DMS 273 (cell line): ENCODE measurements at regions not wholly inside any gene's neighbourhood (a gene's known extent, or its start where the extent isn't known, plus 50 kb on each side); places are given as distances from the start of the nearest gene placed in this dataset.

Source experiments
- DNase-seq: peaks from one replicate; lab custom pipeline; 2025; ENCODE audit not compliant: unreplicated experiment; lab: John Stamatoyannopoulos, UW

DNA sequence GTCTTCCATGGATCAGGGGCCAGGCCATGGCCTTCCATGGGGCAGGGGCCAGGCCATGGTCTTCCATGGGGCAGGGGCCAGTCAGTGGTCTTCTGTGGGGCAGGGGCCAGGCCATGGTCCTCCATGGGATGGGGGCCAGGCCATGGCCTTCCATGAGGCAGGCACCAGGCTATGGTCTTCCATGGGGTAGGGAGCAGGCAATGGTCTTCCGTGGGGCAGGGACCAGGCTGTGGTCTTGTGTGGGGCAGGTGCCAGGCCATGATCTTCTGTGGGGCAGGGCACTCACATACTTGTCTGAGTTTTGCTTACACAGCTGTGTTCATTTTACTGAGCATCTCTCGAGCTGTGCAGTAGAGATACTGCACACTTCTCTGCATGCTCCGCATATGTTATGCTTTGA lies 57.3 kb upstream of the THBS2 start:
- DNase-seq: no peak
